ENCODE measurements at regions not wholly inside any gene's neighbourhood (a gene's known extent, or its start where the extent isn't known, plus 50 kb on each side); places are given as distances from the start of the nearest gene placed in this dataset.

GRCh38 chr11:122024278-122024677 lies 91.7 kb downstream of the BLID start:
- peak overlapping the region; percentile 99 for H2AFZ ChIP-seq (ENCODE audit: low read length, unreplicated experiment)

GRCh38 chr11:122023614-122024250 lies 92.3 kb downstream of the BLID start:
- Histone ChIP-seq H3K79me2 (ENCODE audit: control insufficient read depth, insufficient read depth, low read length, unreplicated experiment) (no peaks in the 10 kb centered on the region), H3K27me3 (ENCODE audit: insufficient read depth, low read length) (no peaks in the 10 kb centered on the region), H3K27ac (ENCODE audit: low read depth, low read length) (peak overlapping the region; percentile 30), H3K4me3 (ENCODE audit: low read depth, low read length) (peak overlapping the region; percentile 68), H3K4me1 (ENCODE audit: control insufficient read depth, insufficient read depth, low read length, unreplicated experiment) (peaks cover 8% of the 10 kb centered on the region), H2AFZ (ENCODE audit: low read length, unreplicated experiment) (peak overlapping the region; percentile 99), H3K36me3 (ENCODE audit: insufficient read depth, low read length) (peaks cover 23% of the 10 kb centered on the region)

More at GRCh38 chr11:122024278-122024677, 91.7 kb downstream of the BLID start:
- Histone ChIP-seq H3K4me1 (ENCODE audit: control insufficient read depth, insufficient read depth, low read length, unreplicated experiment) (peaks cover 8% of the 10 kb centered on the region), H3K27me3 (ENCODE audit: insufficient read depth, low read length) (no peaks in the 10 kb centered on the region), H3K36me3 (ENCODE audit: insufficient read depth, low read length) (peaks cover 29% of the 10 kb centered on the region), H3K27ac (ENCODE audit: low read depth, low read length) (peak overlapping the region; percentile 30), H3K4me3 (ENCODE audit: low read depth, low read length) (peak overlapping the region; percentile 68; the same call in 1 of the 2 replicates), H3K79me2 (ENCODE audit: control insufficient read depth, insufficient read depth, low read length, unreplicated experiment) (no peaks in the 10 kb centered on the region)

DNA sequence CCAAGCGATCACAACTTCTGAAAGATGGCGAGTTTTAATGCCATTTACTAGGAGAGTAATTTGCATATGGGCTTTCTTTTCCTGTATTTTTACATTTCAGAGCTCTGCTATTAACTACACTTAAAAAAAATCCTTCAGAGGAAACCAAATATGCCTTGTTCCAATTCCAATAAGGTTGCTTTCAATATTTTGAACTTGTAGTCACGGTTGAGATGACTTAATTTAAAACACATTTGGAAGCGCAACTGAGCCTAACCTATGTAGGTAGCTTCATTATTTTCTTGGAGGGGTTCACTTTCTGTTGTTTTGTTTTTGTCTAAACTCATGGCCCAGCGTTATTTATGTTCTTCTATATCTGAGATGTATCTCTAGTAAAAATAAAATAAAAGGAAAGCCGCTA lies 93.4 kb downstream of the BLID start:
- Histone ChIP-seq H2AFZ (ENCODE audit: low read length, unreplicated experiment) (no peak overlapping the region), H3K27ac (ENCODE audit: low read depth, low read length) (no peak overlapping the region), H3K4me3 (ENCODE audit: low read depth, low read length) (no peak overlapping the region), H3K36me3 (ENCODE audit: insufficient read depth, low read length) (peaks cover 12% of the 10 kb centered on the region), H3K79me2 (ENCODE audit: control insufficient read depth, insufficient read depth, low read length, unreplicated experiment) (no peaks in the 10 kb centered on the region), H3K4me1 (ENCODE audit: control insufficient read depth, insufficient read depth, low read length, unreplicated experiment) (peaks cover 8% of the 10 kb centered on the region), H3K27me3 (ENCODE audit: insufficient read depth, low read length) (no peaks in the 10 kb centered on the region)

DNA sequence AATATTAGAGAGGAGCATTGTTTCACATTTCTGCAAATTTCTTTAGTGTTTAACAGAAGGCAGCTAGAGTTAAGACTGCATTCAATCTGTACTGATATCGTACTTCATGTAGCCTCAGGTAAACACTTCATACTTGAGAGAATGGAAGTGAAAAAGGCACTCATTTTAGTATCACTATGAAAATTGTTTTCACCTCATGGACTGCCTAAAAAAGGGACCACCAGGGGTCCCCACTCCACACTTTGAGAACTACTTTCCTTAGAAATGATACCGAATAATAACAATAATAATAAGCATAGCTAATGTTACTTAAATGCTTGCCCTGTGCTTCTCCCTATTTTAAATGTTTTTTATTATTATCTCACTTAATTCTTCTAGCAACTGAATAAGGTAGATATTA lies 95.1 kb downstream of the BLID start:
- Histone ChIP-seq H3K36me3 (ENCODE audit: insufficient read depth, low read length) (no peaks in the 10 kb centered on the region), H3K27ac (ENCODE audit: low read depth, low read length) (no peak overlapping the region), H3K27me3 (ENCODE audit: insufficient read depth, low read length) (no peaks in the 10 kb centered on the region), H3K4me3 (ENCODE audit: low read depth, low read length) (no peak overlapping the region), H3K79me2 (ENCODE audit: control insufficient read depth, insufficient read depth, low read length, unreplicated experiment) (no peaks in the 10 kb centered on the region), H3K4me1 (ENCODE audit: control insufficient read depth, insufficient read depth, low read length, unreplicated experiment) (peaks cover 8% of the 10 kb centered on the region), H2AFZ (ENCODE audit: low read length, unreplicated experiment) (no peak overlapping the region)

GRCh38 chr11:122019908-122020694 lies 95.9 kb downstream of the BLID start:
- Histone ChIP-seq H2AFZ (ENCODE audit: low read length, unreplicated experiment) (no peak overlapping the region), H3K79me2 (ENCODE audit: control insufficient read depth, insufficient read depth, low read length, unreplicated experiment) (no peaks in the 10 kb centered on the region), H3K4me3 (ENCODE audit: low read depth, low read length) (no peak overlapping the region), H3K4me1 (ENCODE audit: control insufficient read depth, insufficient read depth, low read length, unreplicated experiment) (peaks cover 8% of the 10 kb centered on the region), H3K27ac (ENCODE audit: low read depth, low read length) (no peak overlapping the region), H3K27me3 (ENCODE audit: insufficient read depth, low read length) (no peaks in the 10 kb centered on the region), H3K36me3 (ENCODE audit: insufficient read depth, low read length) (no peaks in the 10 kb centered on the region)

DNA sequence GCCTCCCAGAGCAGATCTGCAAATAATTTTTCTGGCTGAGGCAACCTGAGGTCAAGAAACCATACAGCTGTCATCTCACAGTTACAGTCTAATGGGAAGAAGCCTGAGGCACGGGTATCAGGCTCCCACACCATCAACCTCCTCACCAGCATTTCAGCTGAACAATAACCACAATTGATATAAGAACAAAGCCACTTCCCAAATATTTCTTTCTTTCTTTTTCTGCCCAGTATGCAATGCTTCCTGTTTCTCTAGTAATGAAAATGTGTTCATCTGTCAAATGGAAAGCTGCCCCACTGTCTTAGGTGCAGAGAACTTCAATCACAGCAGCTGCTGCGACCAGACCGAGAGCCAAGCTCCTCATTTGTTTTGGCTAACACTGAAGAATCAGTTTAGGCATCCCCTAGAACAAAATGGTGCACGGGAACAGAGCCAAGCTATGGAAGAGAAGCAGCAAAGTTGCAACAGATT lies 108.4 kb downstream of the BLID start:
- Histone ChIP-seq H2AFZ (ENCODE audit: low read length, unreplicated experiment) (peak overlapping the region; percentile 37), H3K36me3 (ENCODE audit: insufficient read depth, low read length) (no peaks in the 10 kb centered on the region), H3K4me1 (ENCODE audit: control insufficient read depth, insufficient read depth, low read length, unreplicated experiment) (no peaks in the 10 kb centered on the region), H3K27ac (ENCODE audit: low read depth, low read length) (no peak overlapping the region), H3K4me3 (ENCODE audit: low read depth, low read length) (no peak overlapping the region), H3K27me3 (ENCODE audit: insufficient read depth, low read length) (no peaks in the 10 kb centered on the region), H3K79me2 (ENCODE audit: control insufficient read depth, insufficient read depth, low read length, unreplicated experiment) (no peaks in the 10 kb centered on the region)

DNA sequence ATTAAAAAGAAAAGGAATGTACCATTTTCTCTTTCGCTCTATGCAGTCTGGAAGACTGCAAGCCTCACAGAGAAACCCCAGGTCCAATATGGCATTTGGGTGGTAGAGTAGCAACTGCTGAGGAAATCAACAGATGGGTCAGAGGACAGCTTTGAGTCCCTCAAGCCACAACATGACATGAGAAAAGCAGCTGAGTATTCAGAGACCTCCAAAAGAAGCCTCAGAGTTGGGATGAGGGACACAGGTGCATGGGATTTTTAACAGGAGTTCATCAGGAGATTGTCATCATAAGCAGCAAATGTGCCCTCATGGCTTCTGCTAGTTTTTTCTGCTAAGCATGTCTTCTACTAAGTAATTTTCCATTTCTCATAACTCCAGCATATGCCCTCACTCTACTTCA lies 111.6 kb downstream of the BLID start:
- no peaks in the 10 kb centered on the region for H3K36me3 ChIP-seq (ENCODE audit: insufficient read depth, low read length)
- no peaks in the 10 kb centered on the region for H3K27me3 ChIP-seq (ENCODE audit: insufficient read depth, low read length)
- no peaks in the 10 kb centered on the region for H3K79me2 ChIP-seq (ENCODE audit: control insufficient read depth, insufficient read depth, low read length, unreplicated experiment)
- no peaks in the 10 kb centered on the region for H3K4me1 ChIP-seq (ENCODE audit: control insufficient read depth, insufficient read depth, low read length, unreplicated experiment)
- no peak overlapping the region for H3K4me3 ChIP-seq (ENCODE audit: low read depth, low read length)
- no peak overlapping the region for H3K27ac ChIP-seq (ENCODE audit: low read depth, low read length)
- no peak overlapping the region for H2AFZ ChIP-seq (ENCODE audit: low read length, unreplicated experiment)

DNA sequence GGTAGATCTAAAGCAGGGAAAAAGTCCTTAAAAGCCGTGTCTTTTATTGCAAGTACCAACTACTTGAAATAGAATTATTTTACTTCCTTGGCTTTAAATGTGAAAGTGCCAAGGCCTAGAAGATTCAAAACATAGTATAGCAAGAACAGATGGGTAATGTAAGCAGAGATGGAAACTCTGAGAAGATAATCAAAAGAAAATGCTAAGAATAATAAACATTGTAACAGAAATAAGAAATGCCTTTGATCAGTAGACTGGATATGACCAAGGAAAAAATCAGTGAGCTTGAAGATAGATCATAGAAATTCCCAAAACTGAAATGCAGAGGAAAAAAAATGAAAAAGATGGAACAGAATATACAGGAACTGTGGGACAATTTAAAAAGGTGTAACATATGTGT lies 113.1 kb downstream of the BLID start:
- H3K36me3 ChIP-seq (ENCODE audit: insufficient read depth, low read length): no peaks in the 10 kb centered on the region
- H3K4me3 ChIP-seq (ENCODE audit: low read depth, low read length): no peak overlapping the region
- no peak overlapping the region for H2AFZ ChIP-seq (ENCODE audit: low read length, unreplicated experiment)
- H3K27ac ChIP-seq (ENCODE audit: low read depth, low read length): no peak overlapping the region
- no peaks in the 10 kb centered on the region for H3K79me2 ChIP-seq (ENCODE audit: control insufficient read depth, insufficient read depth, low read length, unreplicated experiment)
- H3K27me3 ChIP-seq (ENCODE audit: insufficient read depth, low read length): no peaks in the 10 kb centered on the region
- H3K4me1 ChIP-seq (ENCODE audit: control insufficient read depth, insufficient read depth, low read length, unreplicated experiment): no peaks in the 10 kb centered on the region

- no peak overlapping the region for H3K4me3 ChIP-seq (ENCODE audit: low read depth, low read length)
- no peaks in the 10 kb centered on the region for H3K27me3 ChIP-seq (ENCODE audit: insufficient read depth, low read length)
- no peaks in the 10 kb centered on the region for H3K4me1 ChIP-seq (ENCODE audit: control insufficient read depth, insufficient read depth, low read length, unreplicated experiment)
- H3K79me2 ChIP-seq (ENCODE audit: control insufficient read depth, insufficient read depth, low read length, unreplicated experiment): no peaks in the 10 kb centered on the region
- no peaks in the 10 kb centered on the region for H3K36me3 ChIP-seq (ENCODE audit: insufficient read depth, low read length)
- no peak overlapping the region for H3K27ac ChIP-seq (ENCODE audit: low read depth, low read length)
- H2AFZ ChIP-seq (ENCODE audit: low read length, unreplicated experiment): no peak overlapping the region
Measured at GRCh38 chr11:122002047-122002446, 114.0 kb downstream of the BLID start.

- H3K4me3 ChIP-seq (ENCODE audit: low read depth, low read length): no peak overlapping the region
- H3K4me1 ChIP-seq (ENCODE audit: control insufficient read depth, insufficient read depth, low read length, unreplicated experiment): no peaks in the 10 kb centered on the region
- H3K27ac ChIP-seq (ENCODE audit: low read depth, low read length): no peak overlapping the region
- H3K36me3 ChIP-seq (ENCODE audit: insufficient read depth, low read length): no peaks in the 10 kb centered on the region
- no peaks in the 10 kb centered on the region for H3K79me2 ChIP-seq (ENCODE audit: control insufficient read depth, insufficient read depth, low read length, unreplicated experiment)
- no peak overlapping the region for H2AFZ ChIP-seq (ENCODE audit: low read length, unreplicated experiment)
- H3K27me3 ChIP-seq (ENCODE audit: insufficient read depth, low read length): no peaks in the 10 kb centered on the region
Measured at GRCh38 chr11:121999651-122000050, 116.4 kb downstream of the BLID start.

GRCh38 chr11:121996574-121996973 lies 119.4 kb downstream of the BLID start:
- no peak overlapping the region for H3K27ac ChIP-seq (ENCODE audit: low read depth, low read length)
- no peaks in the 10 kb centered on the region for H3K27me3 ChIP-seq (ENCODE audit: insufficient read depth, low read length)
- H3K4me3 ChIP-seq (ENCODE audit: low read depth, low read length): no peak overlapping the region
- H3K36me3 ChIP-seq (ENCODE audit: insufficient read depth, low read length): no peaks in the 10 kb centered on the region
- H2AFZ ChIP-seq (ENCODE audit: low read length, unreplicated experiment): no peak overlapping the region
- no peaks in the 10 kb centered on the region for H3K4me1 ChIP-seq (ENCODE audit: control insufficient read depth, insufficient read depth, low read length, unreplicated experiment)
- no peaks in the 10 kb centered on the region for H3K79me2 ChIP-seq (ENCODE audit: control insufficient read depth, insufficient read depth, low read length, unreplicated experiment)

Data from ACC112 (cell line).